WTC11 (cell line): ENCODE measurements at regions not wholly inside any gene's neighbourhood (a gene's known extent, or its start where the extent isn't known, plus 50 kb on each side); places are given as distances from the start of the nearest gene placed in this dataset.

ENCODE experiments used
- ATAC-seq: fragments of 200-7000 bp; cut with Tn5 transposase; 2 replicates; pipeline ENCODE4 v1.10.0; 2021; ENCODE audit warnings: mild to moderate bottlenecking, moderate library complexity
- CTCF ChIA-PET: fragments of 300-600 bp; sonication (Branson Sonifier 250); formaldehyde crosslinking; loops from one replicate; lab custom pipeline; 2021; ENCODE audit warnings: antibody characterized with exemption; lab: Charles Lee
- POLR2A ChIA-PET: fragments of 350-600 bp; sonication (Branson Sonifier 250); formaldehyde crosslinking; loops from one replicate; lab custom pipeline; 2021; ENCODE audit warnings: antibody characterized with exemption; lab: Charles Lee
- DNase-seq: peaks from one replicate; pipeline ENCODE4 v3.0.0; 2021; ENCODE audit warnings: low spot score
- H3K27ac Mint-ChIP-seq: 2 replicates; pipeline ENCODE4 v1.8.0; 2021; ENCODE audit warnings: mixed read lengths
- H3K27me3 Mint-ChIP-seq: 2 replicates; pipeline ENCODE4 v1.8.0; 2021; ENCODE audit warnings: low read depth, mild to moderate bottlenecking, moderate library complexity, mixed read lengths
- H3K36me3 Mint-ChIP-seq: 2 replicates; pipeline ENCODE4 v1.8.0; 2021; ENCODE audit warnings: mixed read lengths
- H3K4me1 Mint-ChIP-seq: 2 replicates; pipeline ENCODE4 v1.8.0; 2022; ENCODE audit warnings: mixed read lengths
- H3K4me3 Mint-ChIP-seq: 2 replicates; pipeline ENCODE4 v1.8.0; 2021; ENCODE audit warnings: mild to moderate bottlenecking, moderate library complexity, mixed read lengths
- H3K9me3 Mint-ChIP-seq: 2 replicates; pipeline ENCODE4 v1.8.0; 2021; ENCODE audit warnings: mixed read lengths
- CREB1 ChIP-seq: sonication (generic); formaldehyde crosslinking; IDR thresholded peaks from 2 replicates; pipeline ENCODE4 v1.8.0; 2023; ENCODE audit warnings: mild to moderate bottlenecking, missing genetic modification reagents
- CREM ChIP-seq: sonication (generic); formaldehyde crosslinking; IDR thresholded peaks from 2 replicates; pipeline ENCODE4 v1.8.1; 2022; ENCODE audit warnings: mild to moderate bottlenecking, missing genetic modification reagents, moderate library complexity
- KAT7 ChIP-seq: sonication (generic); formaldehyde crosslinking; IDR thresholded peaks from 2 replicates; pipeline ENCODE4 v1.8.1; 2023; ENCODE audit warnings: missing genetic modification reagents, mild to moderate bottlenecking, borderline replicate concordance
- MXD4 ChIP-seq: fragments of 250-450 bp; sonication (Bioruptor Pico); IDR thresholded peaks from 2 replicates; pipeline ENCODE4 v1.8.0; 2021; ENCODE audit warnings: mild to moderate bottlenecking, moderate library complexity, borderline replicate concordance
- NFATC4 ChIP-seq: fragments of 250-450 bp; sonication (Bioruptor Pico); IDR thresholded peaks from 2 replicates; pipeline ENCODE4 v1.9.0; 2021; ENCODE audit warnings: mild to moderate bottlenecking
- ZNF121 ChIP-seq: sonication (generic); formaldehyde crosslinking; IDR thresholded peaks from 2 replicates; pipeline ENCODE4 v1.8.0; 2023; ENCODE audit warnings: missing genetic modification reagents
- TF ChIP-seq, protein P1 (sequence below): fragments of 250-450 bp; sonication (Bioruptor Pico); conservative IDR thresholded peaks from 2 replicates; pipeline ENCODE4 v1.9.0; 2021; ENCODE audit warnings: mild to moderate bottlenecking
- TF ChIP-seq, protein P2 (sequence below): fragments of 250-450 bp; sonication (Bioruptor Pico); IDR thresholded peaks from 2 replicates; pipeline ENCODE4 v1.9.0; 2021; ENCODE audit warnings: mild to moderate bottlenecking
- TF ChIP-seq, protein P3 (sequence below): sonication (generic); formaldehyde crosslinking; IDR thresholded peaks from 2 replicates; pipeline ENCODE4 v1.8.0; 2023; ENCODE audit warnings: mild to moderate bottlenecking, missing genetic modification reagents
- TF ChIP-seq, protein P4 (sequence below): sonication (generic); formaldehyde crosslinking; conservative IDR thresholded peaks from 2 replicates; pipeline ENCODE4 v1.8.1; 2023; ENCODE audit warnings: mild to moderate bottlenecking, low read depth, missing genetic modification reagents, moderate library complexity
- TF ChIP-seq, protein P5 (sequence below): sonication (generic); formaldehyde crosslinking; IDR thresholded peaks from 2 replicates; pipeline ENCODE4 v1.8.1; 2023; ENCODE audit warnings: mild to moderate bottlenecking, missing genetic modification reagents, moderate library complexity
- TF ChIP-seq, protein P6 (sequence below): sonication (generic); formaldehyde crosslinking; IDR thresholded peaks from 2 replicates; pipeline ENCODE4 v1.8.0; 2022; ENCODE audit warnings: mild to moderate bottlenecking, missing genetic modification reagents

DNA sequence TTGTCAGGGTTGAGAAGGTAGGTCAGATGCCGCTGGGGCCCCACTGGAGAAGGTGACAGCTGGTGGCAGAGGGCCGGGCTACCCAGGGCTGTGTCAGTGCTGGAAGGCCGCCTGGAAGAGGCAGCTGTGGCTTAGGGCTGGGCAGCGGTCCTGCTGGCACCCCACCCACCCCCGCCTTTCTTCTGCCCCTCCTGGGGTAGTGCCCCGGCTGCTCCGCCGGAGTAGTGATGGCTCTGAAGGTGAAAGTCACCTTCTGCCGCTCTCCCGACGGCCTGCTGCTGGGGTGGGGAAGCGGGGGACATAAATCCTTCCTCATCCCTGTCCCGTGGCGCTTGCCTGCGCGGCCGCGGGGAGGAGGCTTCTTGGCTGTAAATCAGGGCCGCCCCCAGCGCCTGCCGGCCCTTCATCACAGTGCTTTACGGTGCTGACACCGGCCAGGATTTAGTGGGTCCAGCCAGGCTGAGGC, 332.2 kb downstream of the DYSF start (continued):
- TF ChIP-seq, protein P1, sequence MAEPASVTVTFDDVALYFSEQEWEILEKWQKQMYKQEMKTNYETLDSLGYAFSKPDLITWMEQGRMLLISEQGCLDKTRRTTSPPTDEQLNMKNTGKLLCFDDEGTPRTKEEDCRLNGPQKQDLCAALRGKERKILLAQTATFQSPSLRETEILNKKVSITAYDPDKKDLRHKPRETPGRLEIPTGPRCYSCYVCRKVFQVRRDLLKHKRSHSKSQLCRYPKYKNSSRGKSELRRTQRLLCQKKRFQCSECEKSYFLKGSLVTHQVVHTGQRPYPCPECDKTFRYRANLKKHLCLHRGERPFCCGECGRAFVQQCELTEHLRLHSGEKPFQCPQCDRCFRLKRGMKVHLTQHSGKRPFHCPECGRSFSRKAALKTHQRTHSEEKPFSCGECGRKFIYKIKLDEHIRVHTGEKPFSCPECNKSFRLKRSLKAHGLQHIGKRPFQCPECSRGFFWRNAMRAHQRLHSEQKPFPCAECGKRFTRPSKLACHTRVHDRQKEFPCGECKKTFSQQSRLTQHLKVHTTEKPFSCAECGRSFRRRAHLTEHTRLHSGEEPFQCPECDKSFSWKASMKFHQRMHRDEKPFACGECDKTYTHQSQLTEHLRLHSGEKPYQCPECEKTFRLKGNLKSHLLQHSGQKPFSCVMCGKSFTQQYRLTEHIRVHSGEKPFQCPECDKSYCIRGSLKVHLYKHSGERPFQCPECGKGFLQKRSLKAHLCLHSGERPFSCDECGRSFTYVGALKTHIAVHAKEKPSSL (CRISPR knock-in tag) = no peak
- TF ChIP-seq CREB1 (CRISPR knock-in tag) = no peak
- TF ChIP-seq, protein P2, sequence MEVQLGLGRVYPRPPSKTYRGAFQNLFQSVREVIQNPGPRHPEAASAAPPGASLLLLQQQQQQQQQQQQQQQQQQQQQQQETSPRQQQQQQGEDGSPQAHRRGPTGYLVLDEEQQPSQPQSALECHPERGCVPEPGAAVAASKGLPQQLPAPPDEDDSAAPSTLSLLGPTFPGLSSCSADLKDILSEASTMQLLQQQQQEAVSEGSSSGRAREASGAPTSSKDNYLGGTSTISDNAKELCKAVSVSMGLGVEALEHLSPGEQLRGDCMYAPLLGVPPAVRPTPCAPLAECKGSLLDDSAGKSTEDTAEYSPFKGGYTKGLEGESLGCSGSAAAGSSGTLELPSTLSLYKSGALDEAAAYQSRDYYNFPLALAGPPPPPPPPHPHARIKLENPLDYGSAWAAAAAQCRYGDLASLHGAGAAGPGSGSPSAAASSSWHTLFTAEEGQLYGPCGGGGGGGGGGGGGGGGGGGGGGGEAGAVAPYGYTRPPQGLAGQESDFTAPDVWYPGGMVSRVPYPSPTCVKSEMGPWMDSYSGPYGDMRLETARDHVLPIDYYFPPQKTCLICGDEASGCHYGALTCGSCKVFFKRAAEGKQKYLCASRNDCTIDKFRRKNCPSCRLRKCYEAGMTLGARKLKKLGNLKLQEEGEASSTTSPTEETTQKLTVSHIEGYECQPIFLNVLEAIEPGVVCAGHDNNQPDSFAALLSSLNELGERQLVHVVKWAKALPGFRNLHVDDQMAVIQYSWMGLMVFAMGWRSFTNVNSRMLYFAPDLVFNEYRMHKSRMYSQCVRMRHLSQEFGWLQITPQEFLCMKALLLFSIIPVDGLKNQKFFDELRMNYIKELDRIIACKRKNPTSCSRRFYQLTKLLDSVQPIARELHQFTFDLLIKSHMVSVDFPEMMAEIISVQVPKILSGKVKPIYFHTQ = no peak
- TF ChIP-seq KAT7 (CRISPR knock-in tag) = no peak
- TF ChIP-seq, protein P3, sequence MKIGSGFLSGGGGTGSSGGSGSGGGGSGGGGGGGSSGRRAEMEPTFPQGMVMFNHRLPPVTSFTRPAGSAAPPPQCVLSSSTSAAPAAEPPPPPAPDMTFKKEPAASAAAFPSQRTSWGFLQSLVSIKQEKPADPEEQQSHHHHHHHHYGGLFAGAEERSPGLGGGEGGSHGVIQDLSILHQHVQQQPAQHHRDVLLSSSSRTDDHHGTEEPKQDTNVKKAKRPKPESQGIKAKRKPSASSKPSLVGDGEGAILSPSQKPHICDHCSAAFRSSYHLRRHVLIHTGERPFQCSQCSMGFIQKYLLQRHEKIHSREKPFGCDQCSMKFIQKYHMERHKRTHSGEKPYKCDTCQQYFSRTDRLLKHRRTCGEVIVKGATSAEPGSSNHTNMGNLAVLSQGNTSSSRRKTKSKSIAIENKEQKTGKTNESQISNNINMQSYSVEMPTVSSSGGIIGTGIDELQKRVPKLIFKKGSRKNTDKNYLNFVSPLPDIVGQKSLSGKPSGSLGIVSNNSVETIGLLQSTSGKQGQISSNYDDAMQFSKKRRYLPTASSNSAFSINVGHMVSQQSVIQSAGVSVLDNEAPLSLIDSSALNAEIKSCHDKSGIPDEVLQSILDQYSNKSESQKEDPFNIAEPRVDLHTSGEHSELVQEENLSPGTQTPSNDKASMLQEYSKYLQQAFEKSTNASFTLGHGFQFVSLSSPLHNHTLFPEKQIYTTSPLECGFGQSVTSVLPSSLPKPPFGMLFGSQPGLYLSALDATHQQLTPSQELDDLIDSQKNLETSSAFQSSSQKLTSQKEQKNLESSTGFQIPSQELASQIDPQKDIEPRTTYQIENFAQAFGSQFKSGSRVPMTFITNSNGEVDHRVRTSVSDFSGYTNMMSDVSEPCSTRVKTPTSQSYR (CRISPR knock-in tag) = no peak
- no peak for TF ChIP-seq MXD4 (CRISPR knock-in tag)
- TF ChIP-seq, protein P4, sequence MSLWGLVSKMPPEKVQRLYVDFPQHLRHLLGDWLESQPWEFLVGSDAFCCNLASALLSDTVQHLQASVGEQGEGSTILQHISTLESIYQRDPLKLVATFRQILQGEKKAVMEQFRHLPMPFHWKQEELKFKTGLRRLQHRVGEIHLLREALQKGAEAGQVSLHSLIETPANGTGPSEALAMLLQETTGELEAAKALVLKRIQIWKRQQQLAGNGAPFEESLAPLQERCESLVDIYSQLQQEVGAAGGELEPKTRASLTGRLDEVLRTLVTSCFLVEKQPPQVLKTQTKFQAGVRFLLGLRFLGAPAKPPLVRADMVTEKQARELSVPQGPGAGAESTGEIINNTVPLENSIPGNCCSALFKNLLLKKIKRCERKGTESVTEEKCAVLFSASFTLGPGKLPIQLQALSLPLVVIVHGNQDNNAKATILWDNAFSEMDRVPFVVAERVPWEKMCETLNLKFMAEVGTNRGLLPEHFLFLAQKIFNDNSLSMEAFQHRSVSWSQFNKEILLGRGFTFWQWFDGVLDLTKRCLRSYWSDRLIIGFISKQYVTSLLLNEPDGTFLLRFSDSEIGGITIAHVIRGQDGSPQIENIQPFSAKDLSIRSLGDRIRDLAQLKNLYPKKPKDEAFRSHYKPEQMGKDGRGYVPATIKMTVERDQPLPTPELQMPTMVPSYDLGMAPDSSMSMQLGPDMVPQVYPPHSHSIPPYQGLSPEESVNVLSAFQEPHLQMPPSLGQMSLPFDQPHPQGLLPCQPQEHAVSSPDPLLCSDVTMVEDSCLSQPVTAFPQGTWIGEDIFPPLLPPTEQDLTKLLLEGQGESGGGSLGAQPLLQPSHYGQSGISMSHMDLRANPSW = no peak
- no peak for TF ChIP-seq CREM (CRISPR knock-in tag)
- TF ChIP-seq, all 79 proteins: peak for 0

DNA sequence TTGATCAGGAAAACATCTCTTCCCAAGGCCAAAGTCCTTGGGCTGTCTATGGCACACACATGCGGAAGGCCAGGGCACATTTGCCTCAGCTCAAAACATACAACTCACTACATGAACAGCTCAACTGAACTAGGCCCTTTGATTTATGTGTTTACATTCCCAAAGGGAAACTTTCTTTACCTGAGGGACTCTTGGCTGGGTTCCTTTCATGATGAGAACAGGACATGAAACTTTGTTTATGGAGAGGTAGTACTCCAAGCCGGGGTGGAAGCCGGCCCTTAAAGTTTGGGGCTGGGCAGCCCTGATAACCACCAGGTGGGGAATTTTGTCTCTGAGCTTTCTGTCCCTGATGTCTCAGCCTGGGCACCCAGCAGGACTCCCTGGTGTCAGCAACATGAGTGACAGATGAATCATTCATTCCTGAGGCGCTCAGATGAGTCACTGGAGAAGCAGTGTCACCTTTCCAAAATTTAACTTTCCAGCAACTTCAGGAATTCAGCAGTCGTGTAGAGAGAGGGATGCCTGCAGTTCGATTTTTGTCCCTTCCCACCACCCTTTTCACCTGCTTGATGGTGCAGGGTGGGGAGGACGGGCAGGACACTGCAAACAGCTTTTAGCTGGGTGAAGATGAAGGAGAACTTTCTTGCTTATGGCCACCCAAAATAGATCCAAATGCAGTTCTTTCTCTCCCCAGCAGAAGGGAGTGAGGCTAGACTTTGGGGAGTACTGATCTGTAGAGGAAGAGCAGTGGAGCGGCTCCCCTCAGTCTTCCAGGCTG, 331.6 kb downstream of the DYSF start:
- ATAC-seq (no peak), DNase-seq (no peak)
- Mint-ChIP-seq H3K36me3 (no peaks in the 10 kb centered on the region), H3K4me3 (no peak overlapping the region), H3K9me3 (no peaks in the 10 kb centered on the region), H3K4me1 (0 out of 2 replicates have a peak, but pooled peaks cover 3% of the 10 kb centered on the region), H3K27ac (no peak overlapping the region; the same call in 1 of the 2 replicates), H3K27me3 (no peaks in the 10 kb centered on the region; the same call in 1 of the 2 replicates)
- TF ChIP-seq, protein P5, sequence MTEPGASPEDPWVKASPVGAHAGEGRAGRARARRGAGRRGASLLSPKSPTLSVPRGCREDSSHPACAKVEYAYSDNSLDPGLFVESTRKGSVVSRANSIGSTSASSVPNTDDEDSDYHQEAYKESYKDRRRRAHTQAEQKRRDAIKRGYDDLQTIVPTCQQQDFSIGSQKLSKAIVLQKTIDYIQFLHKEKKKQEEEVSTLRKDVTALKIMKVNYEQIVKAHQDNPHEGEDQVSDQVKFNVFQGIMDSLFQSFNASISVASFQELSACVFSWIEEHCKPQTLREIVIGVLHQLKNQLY = no peak
- TF ChIP-seq ZNF121 (CRISPR knock-in tag) (no peak), NFATC4 (no peak)
- TF ChIP-seq, protein P6, sequence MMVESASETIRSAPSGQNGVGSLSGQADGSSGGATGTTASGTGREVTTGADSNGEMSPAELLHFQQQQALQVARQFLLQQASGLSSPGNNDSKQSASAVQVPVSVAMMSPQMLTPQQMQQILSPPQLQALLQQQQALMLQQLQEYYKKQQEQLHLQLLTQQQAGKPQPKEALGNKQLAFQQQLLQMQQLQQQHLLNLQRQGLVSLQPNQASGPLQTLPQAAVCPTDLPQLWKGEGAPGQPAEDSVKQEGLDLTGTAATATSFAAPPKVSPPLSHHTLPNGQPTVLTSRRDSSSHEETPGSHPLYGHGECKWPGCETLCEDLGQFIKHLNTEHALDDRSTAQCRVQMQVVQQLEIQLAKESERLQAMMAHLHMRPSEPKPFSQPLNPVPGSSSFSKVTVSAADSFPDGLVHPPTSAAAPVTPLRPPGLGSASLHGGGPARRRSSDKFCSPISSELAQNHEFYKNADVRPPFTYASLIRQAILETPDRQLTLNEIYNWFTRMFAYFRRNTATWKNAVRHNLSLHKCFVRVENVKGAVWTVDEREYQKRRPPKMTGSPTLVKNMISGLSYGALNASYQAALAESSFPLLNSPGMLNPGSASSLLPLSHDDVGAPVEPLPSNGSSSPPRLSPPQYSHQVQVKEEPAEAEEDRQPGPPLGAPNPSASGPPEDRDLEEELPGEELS (CRISPR knock-in tag) = no peak
- POLR2A ChIA-PET = no interaction called here
- CTCF ChIA-PET = interaction anchor here (0.6 to 1.1 kb wide), 2 partner anchors 13 to 236 kb away, joined by 3 read pairs; no protein-coding TSS in a partner anchor
